Neuronal stem cell (in vitro differentiated cells): ENCODE measurements at regions not wholly inside any gene's neighbourhood (a gene's known extent, or its start where the extent isn't known, plus 50 kb on each side); places are given as distances from the start of the nearest gene placed in this dataset.

Experiments
- DNase-seq: peaks from one replicate; pipeline ENCODE4 v3.0.0-alpha.2; 2013; ENCODE audit warnings: low spot score
- H2AFZ ChIP-seq: one replicate; pipeline ENCODE4 v1.6.1; 2013; ENCODE audit warnings: mild to moderate bottlenecking, low read length, inconsistent platforms
- H2AK5ac ChIP-seq: 2 replicates; pipeline ENCODE4 v1.6.1; 2013; ENCODE audit warnings: low read depth, mild to moderate bottlenecking, inconsistent platforms, low read length, moderate library complexity, mixed read lengths
- H2BK120ac ChIP-seq: 2 replicates; pipeline ENCODE4 v1.6.1; 2013; ENCODE audit warnings: low read depth, mild to moderate bottlenecking, inconsistent platforms, low read length, moderate library complexity, mixed read lengths
- H2BK12ac ChIP-seq: one replicate; pipeline ENCODE4 v1.6.1; 2013; ENCODE audit warnings: low read length, inconsistent platforms
- H2BK15ac ChIP-seq: 2 replicates; pipeline ENCODE4 v1.6.1; 2013; ENCODE audit warnings: mild to moderate bottlenecking, low read length, inconsistent platforms, mixed read lengths
- H2BK5ac ChIP-seq: one replicate; pipeline ENCODE4 v1.6.1; 2013; ENCODE audit warnings: inconsistent platforms, mild to moderate bottlenecking, low read length, moderate library complexity
- H3K14ac ChIP-seq: one replicate; pipeline ENCODE4 v1.6.1; 2013; ENCODE audit warnings: low read length, inconsistent platforms
- H3K18ac ChIP-seq: 2 replicates; pipeline ENCODE4 v1.6.1; 2013; ENCODE audit warnings: low read length, inconsistent platforms
- H3K23ac ChIP-seq: 2 replicates; pipeline ENCODE4 v1.6.1; 2013; ENCODE audit warnings: low read depth, mild to moderate bottlenecking, mixed read lengths, low read length, inconsistent platforms; ENCODE audit not compliant: poor library complexity
- H3K27ac ChIP-seq: replicated peaks from 3 replicates; pipeline ENCODE4 v1.5.1; 2013; ENCODE audit warnings: low read length, inconsistent platforms
- H3K27me3 ChIP-seq, 3 experiments: 2 replicates each; pipeline ENCODE4 v1.6.1; 2013; ENCODE audit warnings: low read length in 3 of 3, mild to moderate bottlenecking in 2 of 3, inconsistent platforms in 1 of 3, low read depth in 1 of 3, mixed read lengths in 1 of 3, moderate library complexity in 1 of 3; ENCODE audit not compliant: control insufficient read depth in 3 of 3, insufficient read depth in 3 of 3
- H3K36me3 ChIP-seq, 2 donors: replicated peaks in 1 of 2; 2 replicates each; pipeline ENCODE4 v1.6.1; 2013; ENCODE audit warnings: low read length in 2 of 2; ENCODE audit not compliant: control insufficient read depth in 2 of 2, insufficient read depth in 2 of 2
- H3K4ac ChIP-seq: 2 replicates; pipeline ENCODE4 v1.6.1; 2013; ENCODE audit warnings: inconsistent platforms, mild to moderate bottlenecking, low read length, moderate library complexity
- H3K4me1 ChIP-seq, 2 donors: 1 replicate in 1 of 2; 2 replicates in 1 of 2; pipeline ENCODE4 v1.6.1; 2013; ENCODE audit warnings: low read length in 2 of 2, low read depth in 1 of 2; ENCODE audit not compliant: control insufficient read depth in 2 of 2, insufficient read depth in 1 of 2
- H3K4me2 ChIP-seq: one replicate; pipeline ENCODE4 v1.6.1; 2013; ENCODE audit warnings: mild to moderate bottlenecking, low read length, inconsistent platforms; ENCODE audit not compliant: insufficient read depth, poor library complexity, severe bottlenecking
- H3K4me3 ChIP-seq, 2 donors: 2 replicates each; pipeline ENCODE4 v1.5.1; 2013; ENCODE audit warnings: low read length in 2 of 2, mild to moderate bottlenecking in 2 of 2, inconsistent platforms in 1 of 2, moderate library complexity in 1 of 2
- H3K79me1 ChIP-seq: one replicate; pipeline ENCODE4 v1.6.1; 2013; ENCODE audit warnings: low read depth, mild to moderate bottlenecking, inconsistent platforms, low read length, moderate library complexity
- H3K9ac ChIP-seq: one replicate; pipeline ENCODE4 v1.6.1; 2013; ENCODE audit warnings: mild to moderate bottlenecking, low read depth, low read length, inconsistent platforms; ENCODE audit not compliant: poor library complexity
- H3K9me3 ChIP-seq, 2 donors: replicated peaks in 1 of 2; 2 replicates each; pipeline versions ENCODE3 to v1.6.1; 2013; ENCODE audit warnings: low read length in 2 of 2, mild to moderate bottlenecking in 2 of 2, inconsistent platforms in 1 of 2, low read depth in 1 of 2, mixed read lengths in 1 of 2, moderate library complexity in 1 of 2; ENCODE audit not compliant: control insufficient read depth in 2 of 2, insufficient read depth in 1 of 2
- H4K8ac ChIP-seq: one replicate; pipeline ENCODE4 v1.6.1; 2013; ENCODE audit warnings: low read depth, mild to moderate bottlenecking, inconsistent platforms, low read length, moderate library complexity
- H4K91ac ChIP-seq: one replicate; pipeline ENCODE4 v1.6.1; 2013; ENCODE audit warnings: low read length, low read depth, mild to moderate bottlenecking, inconsistent platforms; ENCODE audit not compliant: poor library complexity
- WGBS, 2 donors: extraction: QIAGEN DNeasy Blood & Tissue Kit; methylation state at CpG; one replicate each; pipeline ENCODE4 v1.1.7; 2013; ENCODE audit warnings: missing lambda C conversion rate in 2 of 2, mixed read lengths in 1 of 2; ENCODE audit not compliant: insufficient read length in 2 of 2, insufficient replicate concordance in 1 of 2; ENCODE audit errors: extremely low coverage in 2 of 2; 5-methylcytosine and 5-hydroxymethylcytosine counted together

DNA sequence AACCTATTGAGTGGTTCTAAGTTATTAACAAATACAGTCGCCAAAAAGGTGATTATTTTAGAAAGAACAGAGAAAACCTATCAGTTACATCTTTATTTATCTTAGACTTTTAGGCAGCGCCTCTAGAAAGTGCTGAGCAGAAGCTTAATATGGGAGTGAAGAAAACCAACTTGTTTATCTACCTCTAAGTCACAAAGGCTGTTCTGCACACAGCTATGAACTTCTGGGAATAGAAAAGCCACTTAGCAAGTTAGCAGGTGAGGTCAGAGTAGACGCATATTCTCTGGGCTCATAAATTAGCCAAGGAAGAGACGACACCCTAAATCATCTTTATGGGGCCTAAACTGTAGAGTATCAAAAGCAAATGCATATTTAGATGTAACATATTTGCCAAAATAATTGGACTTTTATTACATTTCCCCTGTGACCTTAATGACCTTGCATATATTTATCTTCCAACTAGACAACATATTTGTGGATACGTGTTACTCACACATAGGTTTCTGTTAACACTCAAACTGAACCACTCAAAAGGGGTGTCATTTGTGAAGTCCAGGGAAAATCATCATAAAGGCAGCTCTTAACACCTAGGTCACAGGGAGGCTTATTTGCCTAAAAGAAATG, 267.1 kb downstream of the ADGB start:
- Histone ChIP-seq H2AFZ (no peak overlapping the region), H2BK12ac (no peak overlapping the region), H3K27me3 (no peaks in the 10 kb centered on the region), H3K36me3 (no peaks in the 10 kb centered on the region), H3K4me1 (no peaks in the 10 kb centered on the region), H4K91ac (no peak overlapping the region), H3K79me1 (no peaks in the 10 kb centered on the region), H3K4ac (no peak overlapping the region), H3K4me2 (no peak overlapping the region), H3K14ac (no peak overlapping the region), H3K4me3 (no peak overlapping the region), H2BK5ac (no peak overlapping the region), H2BK15ac (no peak overlapping the region), H3K27ac (no peak overlapping the region), H2BK120ac (no peak overlapping the region), H4K8ac (no peak overlapping the region), H3K23ac (no peak overlapping the region), H3K9ac (no peak overlapping the region), H3K9me3 (no peaks in the 10 kb centered on the region), H3K18ac (no peak overlapping the region), H2AK5ac (no peak overlapping the region)
- WGBS, 2 donors = no CpG with 5 or more reads among the region's 5 CpGs
- DNase-seq = no peak

DNA sequence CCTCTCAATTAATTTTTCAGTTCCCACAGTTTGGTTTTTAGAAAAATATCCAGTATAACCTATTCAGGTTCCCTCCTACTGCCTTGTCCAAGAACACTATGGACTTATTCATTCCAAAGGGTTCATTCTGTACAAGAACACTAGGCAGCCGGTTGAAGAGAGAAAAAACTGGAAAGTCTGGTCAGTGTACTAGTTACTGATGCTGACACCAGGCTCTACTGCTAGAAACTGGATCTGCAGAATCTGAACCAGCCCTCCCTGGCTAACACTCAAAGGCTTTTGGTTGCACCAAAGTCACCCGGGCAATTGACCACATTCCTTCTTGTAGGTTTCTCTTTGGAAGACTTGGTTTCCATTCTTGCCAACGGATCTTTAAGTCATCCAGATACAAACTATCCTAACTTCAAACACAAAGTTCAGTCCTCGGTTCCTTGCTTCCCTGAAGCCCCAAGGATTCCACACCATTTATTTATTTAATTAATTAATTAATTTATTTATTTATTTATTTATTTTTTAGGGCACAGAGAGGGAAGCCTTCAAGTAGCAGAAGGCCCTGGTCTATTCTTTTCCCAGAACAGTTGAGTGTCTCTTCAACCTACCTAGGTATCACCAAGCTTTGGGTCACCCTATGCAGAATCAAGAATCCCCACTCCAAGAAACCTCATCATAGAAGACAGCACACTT, 268.1 kb downstream of the ADGB start:
- no peak overlapping the region for H3K18ac ChIP-seq
- no peak overlapping the region for H2BK15ac ChIP-seq
- H2BK12ac ChIP-seq = no peak overlapping the region
- no peak overlapping the region for H4K8ac ChIP-seq
- H3K23ac ChIP-seq = no peak overlapping the region
- H3K9ac ChIP-seq = no peak overlapping the region
- no peak overlapping the region for H2BK120ac ChIP-seq
- no peak overlapping the region for H3K27ac ChIP-seq
- H3K9me3 ChIP-seq = no peaks in the 10 kb centered on the region
- H3K4me1 ChIP-seq = no peaks in the 10 kb centered on the region
- H3K4me2 ChIP-seq = no peak overlapping the region
- WGBS, 2 donors = no CpG with 5 or more reads among the region's 4 CpGs
- no peak overlapping the region for H3K4ac ChIP-seq
- H2AK5ac ChIP-seq = no peak overlapping the region
- H3K36me3 ChIP-seq = no peaks in the 10 kb centered on the region
- no peak overlapping the region for H2BK5ac ChIP-seq
- H3K79me1 ChIP-seq = no peaks in the 10 kb centered on the region
- DNase-seq = no peak
- H3K14ac ChIP-seq = no peak overlapping the region
- no peak overlapping the region for H4K91ac ChIP-seq
- H3K4me3 ChIP-seq = no peak overlapping the region
- no peak overlapping the region for H2AFZ ChIP-seq
- no peaks in the 10 kb centered on the region for H3K27me3 ChIP-seq

DNA sequence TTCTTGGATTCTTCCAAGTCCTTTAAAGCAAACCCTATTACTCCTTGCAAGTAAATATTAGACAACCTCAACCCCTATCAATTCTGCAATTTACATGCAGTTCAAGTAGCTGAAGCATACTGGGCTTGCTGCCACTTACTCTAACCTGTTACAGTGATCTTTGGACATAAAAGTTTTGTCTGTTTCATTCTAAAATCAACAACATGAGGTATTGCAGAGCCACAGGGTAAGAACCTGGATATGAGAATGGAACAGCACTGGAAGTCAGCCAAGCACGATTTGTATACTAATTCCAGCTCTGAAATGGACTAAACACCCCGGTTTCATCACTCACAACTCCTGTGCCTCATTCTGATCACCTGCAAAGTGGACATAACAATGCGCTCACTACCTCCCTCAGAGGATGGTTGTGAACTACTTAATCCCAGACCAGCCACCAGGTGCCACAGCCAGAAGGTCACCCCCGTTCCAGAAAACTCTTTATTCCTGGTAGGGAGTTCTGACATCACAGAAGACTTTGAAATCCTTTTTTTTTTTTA, 270.0 kb downstream of the ADGB start:
- H3K27ac ChIP-seq = no peak overlapping the region
- H3K4me1 ChIP-seq = no peaks in the 10 kb centered on the region
- no peak overlapping the region for H2BK5ac ChIP-seq
- no peak overlapping the region for H3K4me2 ChIP-seq
- DNase-seq = no peak
- WGBS, 2 donors = no CpG with 5 or more reads among the region's 4 CpGs
- no peaks in the 10 kb centered on the region for H3K79me1 ChIP-seq
- H2AK5ac ChIP-seq = no peak overlapping the region
- H3K27me3 ChIP-seq = no peaks in the 10 kb centered on the region
- no peak overlapping the region for H3K18ac ChIP-seq
- H2BK120ac ChIP-seq = no peak overlapping the region
- no peak overlapping the region for H3K9ac ChIP-seq
- H2BK15ac ChIP-seq = no peak overlapping the region
- no peak overlapping the region for H2BK12ac ChIP-seq
- no peak overlapping the region for H3K4me3 ChIP-seq
- no peak overlapping the region for H4K91ac ChIP-seq
- H3K14ac ChIP-seq = no peak overlapping the region
- no peak overlapping the region for H2AFZ ChIP-seq
- H3K23ac ChIP-seq = no peak overlapping the region
- H3K36me3 ChIP-seq = no peaks in the 10 kb centered on the region
- no peak overlapping the region for H4K8ac ChIP-seq
- no peaks in the 10 kb centered on the region for H3K9me3 ChIP-seq
- H3K4ac ChIP-seq = no peak overlapping the region

DNA sequence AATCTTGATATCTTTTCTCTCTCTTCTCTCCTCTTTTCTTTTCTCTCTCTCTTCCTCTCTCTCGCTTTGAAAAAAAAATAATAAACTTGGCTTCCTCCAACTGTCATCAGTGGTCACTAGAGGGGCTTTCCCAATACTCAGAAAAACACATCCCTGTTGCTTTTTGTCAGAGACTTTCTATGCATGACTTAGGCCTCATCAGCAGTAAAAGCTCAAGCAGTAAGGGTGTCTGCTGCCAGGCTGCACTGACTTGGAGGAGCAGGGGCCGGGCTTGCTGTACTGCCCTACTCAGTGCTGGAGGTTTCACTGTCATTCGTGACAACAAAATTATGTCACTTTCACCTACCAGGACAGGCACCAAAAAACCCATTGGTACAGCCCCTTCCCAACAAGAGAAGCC, 272.0 kb downstream of the ADGB start:
- no peak for DNase-seq
- no peaks in the 10 kb centered on the region for H3K4me1 ChIP-seq
- no peak overlapping the region for H2BK15ac ChIP-seq
- H2AFZ ChIP-seq = no peak overlapping the region
- H3K27ac ChIP-seq = no peak overlapping the region
- H3K23ac ChIP-seq = no peak overlapping the region
- WGBS, 2 donors = no CpG with 5 or more reads among the region's 3 CpGs
- H3K9ac ChIP-seq = no peak overlapping the region
- no peak overlapping the region for H3K18ac ChIP-seq
- H2AK5ac ChIP-seq = no peak overlapping the region
- H3K36me3 ChIP-seq = no peaks in the 10 kb centered on the region
- H3K9me3 ChIP-seq = no peaks in the 10 kb centered on the region
- no peak overlapping the region for H4K8ac ChIP-seq
- no peaks in the 10 kb centered on the region for H3K79me1 ChIP-seq
- H3K14ac ChIP-seq = peak overlapping the region; percentile 17
- H2BK12ac ChIP-seq = no peak overlapping the region
- H3K4me3 ChIP-seq = no peak overlapping the region
- no peak overlapping the region for H2BK5ac ChIP-seq
- H3K27me3 ChIP-seq = no peaks in the 10 kb centered on the region
- H3K4ac ChIP-seq = no peak overlapping the region
- no peak overlapping the region for H4K91ac ChIP-seq
- H3K4me2 ChIP-seq = no peak overlapping the region
- H2BK120ac ChIP-seq = no peak overlapping the region
